ENCODE measurements at regions not wholly inside any gene's neighbourhood (a gene's known extent, or its start where the extent isn't known, plus 50 kb on each side); places are given as distances from the start of the nearest gene placed in this dataset.

- DNase-seq: no peak
Observed at GRCh38 chrX:107561468-107562215, 66.7 kb upstream of the PRPS1 start.

- DNase-seq: no peak
Observed at GRCh38 chrX:107562482-107562881, 65.8 kb upstream of the PRPS1 start.

- no peak for DNase-seq
Observed at GRCh38 chrX:107563824-107564223, 64.5 kb upstream of the PRPS1 start.

DNA sequence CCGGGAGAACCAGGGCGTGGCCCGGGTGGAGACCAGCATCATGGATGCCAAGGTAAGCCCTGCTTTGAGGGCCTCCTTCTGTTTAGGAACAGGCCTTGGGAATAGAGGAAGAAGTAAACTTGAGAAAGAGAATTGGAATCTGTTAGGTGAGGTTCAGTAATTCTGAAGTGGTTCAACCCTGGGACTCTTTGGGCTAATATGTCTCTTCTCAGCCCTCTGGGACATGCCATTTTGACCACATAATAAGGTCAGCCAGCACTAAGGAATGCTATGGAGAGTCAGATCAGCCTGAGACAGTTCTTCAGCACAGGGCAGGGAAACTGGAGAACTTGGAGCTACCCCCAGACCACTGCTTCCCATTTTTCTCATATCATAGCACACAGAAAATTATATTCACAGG is 63.3 kb upstream of the PRPS1 start:
- DNase-seq: no peak

DNA sequence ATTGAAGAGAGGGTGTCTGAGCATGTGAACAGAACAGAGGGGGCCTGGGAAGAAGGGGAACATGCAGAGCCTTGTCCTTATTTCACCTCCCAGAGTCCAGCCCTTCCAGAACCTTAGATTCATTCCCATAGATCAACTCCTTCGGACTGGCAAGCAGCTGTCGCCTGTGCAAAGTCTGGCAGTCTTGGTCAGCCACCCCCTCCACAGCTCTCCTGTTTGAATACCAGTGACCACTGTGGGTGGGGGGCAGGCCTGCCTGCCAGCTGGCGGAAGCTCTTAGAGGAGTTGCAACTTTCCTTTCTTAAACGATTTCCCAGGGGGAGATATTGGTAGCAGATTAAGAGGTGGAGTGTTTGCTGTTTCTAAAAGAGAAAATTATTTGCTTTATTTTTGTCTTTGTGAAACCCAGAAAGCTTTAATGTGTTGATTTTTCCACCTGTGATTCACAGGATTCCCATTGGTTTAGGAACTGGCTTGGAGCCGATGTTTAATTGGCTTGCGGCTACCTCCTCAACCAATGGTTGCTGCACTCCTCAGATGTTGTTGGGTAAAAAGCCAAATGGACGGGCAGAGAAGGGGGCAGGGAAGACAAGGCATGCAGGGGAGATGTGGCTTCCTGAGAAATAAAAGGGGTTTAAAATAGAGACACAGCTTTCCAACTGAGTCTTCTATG is 62.2 kb upstream of the PRPS1 start:
- DNase-seq: no peak

DNA sequence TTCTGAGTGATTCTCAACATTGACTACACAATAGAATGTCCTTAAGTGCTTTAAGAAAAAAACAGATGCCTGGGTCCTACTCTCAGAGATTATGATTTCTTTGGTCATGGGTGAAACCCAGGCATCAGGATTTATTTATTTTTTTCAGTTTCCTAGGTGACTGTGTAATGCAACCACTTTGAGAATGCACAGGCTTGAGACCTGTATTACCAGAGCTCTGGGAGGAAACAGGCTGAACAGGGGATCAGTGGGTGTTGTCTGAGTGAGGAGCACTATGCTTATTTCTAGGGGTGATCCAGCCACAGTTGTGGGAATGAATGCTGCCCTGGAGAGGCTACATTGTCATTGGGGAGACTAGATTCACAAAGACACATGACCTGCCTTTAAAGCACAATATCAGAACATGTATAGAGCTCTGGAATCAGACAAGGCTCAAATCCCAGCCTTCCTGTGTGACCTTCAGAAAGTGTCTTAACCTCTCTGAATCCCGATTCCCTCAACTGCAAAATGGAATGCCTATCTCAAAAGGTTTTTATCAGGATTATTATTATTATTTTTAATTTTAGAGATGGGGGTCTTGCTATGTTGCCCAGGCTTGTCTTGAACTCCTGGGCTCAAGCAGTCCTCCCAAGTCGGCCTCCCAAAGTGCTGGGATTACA is 61.6 kb upstream of the PRPS1 start:
- no peak for DNase-seq

- DNase-seq: no peak
Observed at GRCh38 chrX:107567370-107567769, 60.9 kb upstream of the PRPS1 start.

DNA sequence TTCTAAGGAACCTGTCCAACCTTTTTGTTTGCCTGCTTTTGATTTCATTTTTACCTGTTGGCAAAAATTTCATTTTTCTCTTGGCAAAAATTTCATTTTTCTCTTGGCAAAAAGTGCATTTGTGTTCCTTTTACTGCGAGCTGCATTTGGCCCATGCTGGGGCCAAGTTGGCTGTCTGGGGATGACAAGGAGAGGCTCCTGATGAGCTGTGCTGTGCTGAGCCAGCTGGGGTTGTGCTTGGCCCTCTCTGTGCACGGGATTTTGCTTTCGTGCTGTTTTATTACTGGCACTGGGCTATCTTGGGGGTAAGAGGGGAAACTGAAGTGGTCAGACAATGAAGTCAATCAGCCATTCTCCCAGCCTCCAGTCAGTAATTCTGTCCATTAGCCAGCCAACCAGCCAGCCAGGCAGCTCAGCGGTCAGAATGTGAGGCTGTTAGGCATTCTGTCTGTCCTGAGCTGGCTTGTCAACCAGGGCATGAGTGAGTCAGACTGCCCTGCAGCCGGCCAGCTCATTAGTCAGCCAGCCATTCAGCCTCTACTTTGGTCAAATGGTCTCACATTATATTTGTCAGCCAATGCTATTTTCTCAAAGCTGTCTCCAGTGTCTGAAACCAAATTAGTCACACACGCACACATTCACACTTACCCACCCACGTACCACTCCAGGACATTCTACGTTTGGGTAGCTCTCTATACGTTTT is 56.9 kb upstream of the PRPS1 start:
- no peak for DNase-seq

- DNase-seq: no peak
Observed at GRCh38 chrX:107573016-107573415, 55.3 kb upstream of the PRPS1 start.

DNA sequence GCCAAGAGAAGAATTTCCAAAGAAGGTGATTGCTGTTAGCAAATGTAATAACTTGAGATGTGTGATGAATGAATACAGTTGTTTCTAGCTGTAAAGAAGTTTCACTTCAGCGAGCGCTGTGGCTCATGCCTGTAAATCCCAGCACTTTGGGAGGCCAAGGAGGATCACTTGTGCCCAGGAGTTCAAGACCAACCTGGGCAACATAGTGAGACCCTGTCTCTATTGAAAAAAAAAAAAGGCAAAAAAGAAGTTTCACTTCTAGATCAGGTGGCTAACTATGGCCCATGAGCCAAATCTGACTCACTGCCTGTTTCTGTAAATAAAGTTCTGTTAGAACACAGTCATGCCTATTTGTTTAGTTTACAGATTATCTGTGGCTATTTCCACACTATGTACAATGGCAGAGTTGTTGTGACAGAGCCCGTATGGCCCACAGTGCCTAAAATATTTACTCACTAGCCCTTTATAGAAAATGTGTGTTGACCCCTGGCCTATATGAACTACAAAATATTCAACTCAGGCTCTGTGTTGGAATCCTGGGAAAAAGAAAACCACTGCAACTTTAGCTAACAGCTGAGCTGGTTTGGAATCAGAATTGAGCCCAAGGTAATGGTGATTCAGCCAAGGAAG is 54.1 kb upstream of the PRPS1 start:
- no peak for DNase-seq

DNA sequence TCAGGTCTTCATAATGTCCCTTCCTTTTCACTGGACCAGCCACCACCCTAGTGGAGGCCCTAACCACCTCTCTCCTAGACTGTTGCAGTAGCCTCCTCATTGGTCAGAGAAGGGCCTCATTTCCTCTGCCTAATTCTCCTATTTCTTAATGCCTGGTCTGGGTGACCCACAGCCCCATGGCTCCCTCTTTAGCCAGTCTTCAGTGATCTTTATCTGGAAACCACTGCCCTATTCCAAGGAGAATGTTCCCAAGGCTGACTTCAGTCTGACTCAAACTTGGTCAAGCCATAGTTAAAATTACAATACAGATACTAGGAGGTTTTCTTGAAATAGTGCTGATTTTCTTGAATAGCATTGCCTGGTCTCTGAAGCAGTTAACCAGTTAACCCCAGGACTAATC is 53.6 kb upstream of the PRPS1 start:
- DNase-seq: no peak

DNA sequence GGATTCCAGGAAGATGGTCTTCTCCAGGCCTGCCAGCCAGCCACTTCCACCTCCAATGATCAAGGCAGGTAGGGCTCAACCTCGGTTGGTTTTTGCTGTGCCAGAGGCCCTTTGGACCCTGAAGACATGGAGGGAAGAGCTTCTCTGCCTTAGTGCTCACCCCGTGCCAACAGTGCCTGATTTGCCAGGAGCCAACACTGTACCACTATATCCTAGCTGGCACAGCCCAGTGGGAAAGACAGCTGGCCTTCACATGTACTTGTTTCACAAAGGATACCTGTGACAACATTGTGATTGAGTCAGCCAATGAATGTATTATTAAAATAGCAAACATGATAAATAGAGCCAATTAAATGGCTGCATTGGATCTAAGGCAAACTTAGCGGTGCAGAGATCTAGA is 51.9 kb upstream of the PRPS1 start:
- DNase-seq: no peak

DNA sequence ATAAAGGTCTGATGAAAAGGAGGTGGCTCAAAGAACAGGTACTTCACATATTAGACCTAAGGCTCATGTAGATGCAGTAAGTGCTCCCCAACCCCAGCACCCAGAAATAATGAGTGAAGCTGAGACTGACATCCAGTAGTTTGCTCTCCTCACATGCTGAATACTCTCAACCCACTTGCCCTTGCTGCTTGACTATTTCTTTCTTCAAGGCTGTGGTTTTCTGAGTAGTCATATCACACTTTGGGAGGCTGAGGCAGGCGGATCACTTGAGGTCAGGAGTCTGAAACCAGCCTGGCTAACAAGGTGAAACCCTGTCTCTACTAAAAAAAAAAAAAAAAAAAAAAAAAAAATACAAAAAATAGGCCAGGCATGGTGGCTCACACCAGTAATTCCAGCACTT is 51.5 kb upstream of the PRPS1 start:
- no peak for DNase-seq

- no peak for DNase-seq
Observed at GRCh38 chrX:107577933-107578332, 50.4 kb upstream of the PRPS1 start.
